ENCODE measurements at regions not wholly inside any gene's neighbourhood (a gene's known extent, or its start where the extent isn't known, plus 50 kb on each side); places are given as distances from the start of the nearest gene placed in this dataset.
"Not testable (repeated sequence)": the region's sequence is repeated elsewhere in the genome, so short reads cannot be mapped to it uniquely, and the experiment has no call there.

DNA sequence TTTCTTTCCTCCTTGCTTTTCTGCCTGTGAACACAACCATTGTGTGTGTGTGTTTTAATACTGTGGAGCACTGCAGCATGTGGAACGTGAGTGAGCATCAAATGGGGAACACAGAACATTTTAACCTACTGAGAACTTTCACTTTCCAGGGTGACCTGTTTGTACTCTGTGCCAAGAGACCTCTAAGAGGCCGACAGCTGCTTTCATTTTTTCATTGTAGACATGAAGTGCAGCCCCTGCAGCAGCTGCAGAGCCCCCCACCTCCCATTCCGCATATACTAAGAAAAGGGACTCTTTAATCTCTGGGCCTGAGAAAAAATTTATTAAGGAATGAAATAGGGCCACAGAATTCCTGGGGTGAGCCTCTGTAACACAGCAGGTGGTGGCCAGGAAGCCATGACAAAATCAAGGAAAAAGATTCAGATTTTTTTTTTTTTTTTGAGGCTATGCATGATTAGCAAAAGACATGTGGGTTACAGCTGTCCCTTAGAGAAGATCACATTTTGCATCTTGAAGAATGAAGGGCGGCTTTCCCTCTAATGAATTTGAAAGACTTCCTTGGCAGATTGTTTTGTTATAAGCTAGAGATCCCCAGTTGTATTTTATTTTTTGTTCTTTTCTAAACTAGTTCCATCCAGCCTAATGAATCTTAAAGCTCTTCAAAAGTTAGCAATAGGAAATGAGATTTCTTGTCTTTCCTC is 503.4 kb downstream of the CD109 start:
- DNase-seq (ENCODE audit: low spot score), result no peak

- DNase-seq (ENCODE audit: low spot score), result no peak
Measured at GRCh38 chr6:74197310-74197709, 501.3 kb downstream of the CD109 start.

DNA sequence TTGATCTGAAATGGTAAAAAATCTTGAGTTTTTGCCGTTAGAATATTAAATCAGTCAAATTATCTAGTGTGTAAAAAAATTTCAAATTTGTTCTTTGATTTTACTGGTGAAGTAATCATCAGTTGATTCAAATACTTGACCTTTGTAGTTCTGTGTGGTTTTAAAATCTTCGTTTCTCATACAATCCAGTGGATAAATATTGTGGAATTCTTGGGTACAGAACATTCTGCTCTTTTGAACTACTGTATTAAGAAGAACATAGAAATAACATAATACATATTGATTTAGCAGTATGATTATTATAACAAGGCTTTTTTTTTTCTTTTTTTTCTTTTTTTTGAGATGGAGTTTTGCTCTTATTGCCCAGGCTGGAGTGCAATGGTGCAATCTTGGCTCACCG is 491.8 kb downstream of the CD109 start:
- DNase-seq (ENCODE audit: low spot score), result no peak

DNA sequence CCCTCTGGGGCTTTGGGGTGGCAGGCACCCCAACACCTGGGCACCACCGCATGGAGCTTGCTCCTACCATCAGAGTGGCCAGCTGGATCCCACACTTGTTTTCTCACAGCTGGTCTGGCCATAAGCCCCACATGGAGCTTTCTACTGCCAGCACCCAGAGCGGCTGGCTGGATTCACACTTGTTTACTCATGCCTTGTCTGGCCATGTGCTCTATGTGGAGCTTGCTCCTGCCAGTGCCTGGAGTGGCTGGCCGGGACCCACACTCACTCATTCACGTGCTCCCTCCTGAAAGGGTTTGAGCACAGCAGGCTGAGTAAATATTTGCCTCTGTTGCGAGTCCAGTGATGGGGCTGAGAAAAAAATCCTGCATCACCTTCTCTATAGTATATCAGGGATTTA is 487.0 kb downstream of the CD109 start:
- DNase-seq (ENCODE audit: low spot score), result no peak

DNA sequence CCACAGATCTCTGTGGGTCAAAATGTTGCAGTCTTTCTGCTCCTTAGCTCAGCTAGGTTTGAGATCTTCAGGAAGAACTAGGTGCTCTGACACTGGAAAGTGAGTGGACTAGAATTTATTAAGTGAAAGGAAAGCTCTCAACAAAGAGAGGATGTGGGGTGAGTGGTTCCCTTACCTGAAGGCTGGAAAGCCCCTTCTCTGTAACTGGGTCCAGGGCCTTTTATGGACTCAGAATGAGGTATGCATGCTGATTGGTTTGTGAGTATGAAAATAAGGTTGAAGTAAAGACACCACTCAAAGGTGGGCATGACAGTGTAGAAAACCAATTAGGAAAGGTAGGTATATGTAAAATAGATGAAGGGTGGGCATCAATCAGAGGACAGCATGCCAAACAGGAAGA is 485.5 kb downstream of the CD109 start:
- no peak for DNase-seq (ENCODE audit: low spot score)

DNA sequence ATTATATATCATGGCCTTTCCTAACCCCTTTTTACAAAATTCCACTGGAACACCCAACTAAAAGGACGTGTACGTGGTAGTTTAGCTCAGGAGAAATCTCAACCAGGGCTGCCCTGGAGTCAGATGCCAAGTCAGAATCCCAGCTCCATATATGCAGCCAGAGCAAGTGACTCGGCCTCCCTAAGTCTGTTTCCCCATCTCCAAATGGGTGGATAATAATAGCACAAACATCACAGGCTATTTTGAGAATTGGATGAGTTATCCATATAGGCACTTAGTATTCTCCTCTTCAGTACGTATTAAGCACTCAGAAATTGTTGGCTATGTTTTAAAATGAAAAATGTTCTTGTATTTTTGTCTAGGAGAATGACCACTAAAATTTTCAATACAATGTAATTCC is 481.5 kb downstream of the CD109 start:
- no peak for DNase-seq (ENCODE audit: low spot score)

GRCh38 chr6:74170550-74170949 is 474.5 kb downstream of the CD109 start:
- DNase-seq (ENCODE audit: low spot score), result not testable (repeated sequence)

- DNase-seq (ENCODE audit: low spot score), result peak; percentile 2
Measured at GRCh38 chr6:74170118-74170517, 474.1 kb downstream of the CD109 start.

- no peak for DNase-seq (ENCODE audit: low spot score)
Measured at GRCh38 chr6:74167976-74168375, 472.0 kb downstream of the CD109 start.

- no peak for DNase-seq (ENCODE audit: low spot score)
Measured at GRCh38 chr6:74167511-74167910, 471.5 kb downstream of the CD109 start.

- no peak for DNase-seq (ENCODE audit: low spot score)
Measured at GRCh38 chr6:74166849-74167248, 470.8 kb downstream of the CD109 start.

- DNase-seq (ENCODE audit: low spot score), result no peak
Measured at GRCh38 chr6:74161380-74161779, 465.4 kb downstream of the CD109 start.

GRCh38 chr6:74152096-74152675 is 456.2 kb downstream of the CD109 start:
- no peak for DNase-seq (ENCODE audit: low spot score)

GRCh38 chr6:74145931-74146330 is 449.9 kb downstream of the CD109 start:
- no peak for DNase-seq (ENCODE audit: low spot score)

DNA sequence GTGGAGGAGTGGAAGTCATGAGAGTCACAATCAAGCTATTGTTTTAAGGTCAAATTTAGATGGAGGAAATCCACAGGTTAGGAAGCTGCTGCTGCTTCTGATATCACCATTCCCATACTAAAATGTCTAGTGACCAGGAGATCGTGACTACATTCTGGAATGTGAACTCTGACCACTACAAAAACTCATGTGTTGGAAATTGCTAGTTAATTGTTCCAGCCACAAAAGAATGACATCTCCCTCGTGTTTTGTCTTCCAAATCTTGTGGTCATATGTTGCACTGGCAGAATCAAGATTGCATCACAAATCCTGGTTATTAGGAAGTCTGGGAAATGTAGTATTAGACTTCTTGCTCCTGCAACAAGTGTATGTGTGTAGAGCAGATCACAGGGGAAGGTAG is 441.9 kb downstream of the CD109 start:
- peak; percentile 53 for DNase-seq (ENCODE audit: low spot score)

DNA sequence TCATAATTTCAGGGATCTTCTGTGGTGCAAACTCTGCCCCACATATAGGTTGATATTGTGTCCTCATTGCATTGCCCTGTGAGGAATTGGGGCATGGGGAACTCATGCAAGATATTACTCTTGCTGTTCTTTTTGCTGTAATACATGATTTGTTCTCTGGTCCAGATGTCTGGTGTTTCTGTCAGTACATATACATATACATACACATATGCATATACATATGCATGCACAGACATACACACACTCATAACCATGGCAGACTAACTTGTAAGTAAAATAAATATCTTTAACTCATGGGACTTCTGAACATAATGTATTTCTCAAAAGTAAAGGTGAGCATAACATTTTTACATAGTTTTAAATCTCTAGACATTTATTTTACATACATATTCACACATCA is 438.3 kb downstream of the CD109 start:
- no peak for DNase-seq (ENCODE audit: low spot score)

GRCh38 chr6:74133073-74133472 is 437.1 kb downstream of the CD109 start:
- DNase-seq (ENCODE audit: low spot score), result no peak

DNA sequence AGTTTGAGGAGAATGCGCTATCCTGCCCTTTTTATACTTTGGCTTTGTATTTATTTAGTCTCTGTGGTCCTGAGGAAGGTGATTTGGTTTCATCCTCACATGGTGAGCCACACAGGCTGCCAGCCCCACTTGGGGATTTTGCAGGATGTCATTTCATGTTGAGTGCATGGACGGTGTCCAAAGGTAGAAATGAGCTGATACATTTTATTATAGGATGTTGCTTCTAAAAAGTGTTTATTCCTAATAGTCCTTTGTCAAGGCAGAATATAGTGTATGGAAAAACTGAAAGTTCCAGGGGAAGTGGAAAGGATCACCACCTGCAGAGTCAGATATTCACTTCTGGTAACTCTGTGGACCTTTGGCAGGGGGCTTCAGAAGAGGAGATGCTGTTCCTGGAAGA is 434.6 kb downstream of the CD109 start:
- DNase-seq (ENCODE audit: low spot score), result no peak

GRCh38 chr6:74128536-74128935 is 432.5 kb downstream of the CD109 start:
- no peak for DNase-seq (ENCODE audit: low spot score)

DNA sequence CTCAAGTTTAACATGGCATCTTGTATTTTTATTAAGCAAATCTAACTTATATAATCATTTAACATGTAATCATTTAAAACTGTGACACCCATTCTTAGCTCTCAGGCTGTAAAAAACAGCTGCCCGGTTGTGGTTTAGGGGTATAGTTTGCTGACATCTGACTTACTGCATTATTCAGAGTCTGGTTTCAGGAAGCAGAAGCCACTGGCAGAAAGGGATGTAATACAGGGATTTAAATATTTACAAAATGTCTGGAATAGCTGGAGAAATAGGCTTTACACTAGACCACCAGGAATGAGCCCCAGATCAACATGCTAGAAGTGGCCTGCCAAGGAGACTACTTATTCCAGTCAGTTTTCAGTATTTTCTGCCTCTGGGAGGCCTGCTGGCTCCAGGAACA is 421.1 kb downstream of the CD109 start:
- no peak for DNase-seq (ENCODE audit: low spot score)

- DNase-seq (ENCODE audit: low spot score), result no peak
Measured at GRCh38 chr6:74115674-74116073, 419.7 kb downstream of the CD109 start.

DNA sequence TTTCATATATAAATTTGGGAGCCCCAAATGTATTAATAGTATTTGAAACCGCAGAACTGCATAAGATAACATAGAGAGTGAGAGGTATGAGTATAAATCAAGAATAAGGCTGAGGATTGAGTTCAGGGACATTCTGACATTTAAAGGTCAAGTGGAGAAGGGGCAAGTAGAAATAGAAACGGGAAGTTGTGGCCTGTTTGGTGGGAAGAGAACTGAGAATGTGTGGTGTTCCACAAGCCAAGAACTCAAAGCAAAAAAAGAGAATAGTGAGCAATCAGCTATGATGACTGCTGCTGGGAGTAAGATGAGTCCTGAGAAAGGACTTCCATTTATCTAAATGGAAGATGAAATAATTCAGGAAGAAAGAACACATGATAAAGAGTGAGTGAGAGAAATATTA is 418.4 kb downstream of the CD109 start:
- DNase-seq (ENCODE audit: low spot score), result no peak

DNA sequence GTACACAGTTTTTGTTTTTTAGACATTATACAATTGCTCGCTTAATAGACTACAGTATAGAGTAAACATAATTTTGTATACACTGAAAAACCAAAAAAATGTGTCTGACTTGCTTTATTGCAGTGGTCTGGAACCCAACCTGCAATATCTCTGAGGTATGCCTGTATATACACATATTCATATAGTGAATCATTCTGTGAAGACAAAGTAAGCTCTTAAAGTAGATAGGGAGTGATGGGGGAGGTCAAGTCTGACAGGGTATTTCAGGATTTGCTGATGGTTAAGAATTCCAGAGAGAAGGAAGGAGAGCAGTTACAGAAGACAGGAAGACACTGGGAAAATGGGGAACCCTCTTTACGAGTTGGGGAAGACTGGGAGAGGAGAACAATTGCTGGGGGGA is 417.9 kb downstream of the CD109 start:
- no peak for DNase-seq (ENCODE audit: low spot score)

GRCh38 chr6:74103417-74103816 is 407.4 kb downstream of the CD109 start:
- DNase-seq (ENCODE audit: low spot score), result no peak

All from A172 (cell line).